ENCODE measurements at regions not wholly inside any gene's neighbourhood (a gene's known extent, or its start where the extent isn't known, plus 50 kb on each side); places are given as distances from the start of the nearest gene placed in this dataset.
"Not testable (repeated sequence)": the region's sequence is repeated elsewhere in the genome, so short reads cannot be mapped to it uniquely, and the experiment has no call there.

DNA sequence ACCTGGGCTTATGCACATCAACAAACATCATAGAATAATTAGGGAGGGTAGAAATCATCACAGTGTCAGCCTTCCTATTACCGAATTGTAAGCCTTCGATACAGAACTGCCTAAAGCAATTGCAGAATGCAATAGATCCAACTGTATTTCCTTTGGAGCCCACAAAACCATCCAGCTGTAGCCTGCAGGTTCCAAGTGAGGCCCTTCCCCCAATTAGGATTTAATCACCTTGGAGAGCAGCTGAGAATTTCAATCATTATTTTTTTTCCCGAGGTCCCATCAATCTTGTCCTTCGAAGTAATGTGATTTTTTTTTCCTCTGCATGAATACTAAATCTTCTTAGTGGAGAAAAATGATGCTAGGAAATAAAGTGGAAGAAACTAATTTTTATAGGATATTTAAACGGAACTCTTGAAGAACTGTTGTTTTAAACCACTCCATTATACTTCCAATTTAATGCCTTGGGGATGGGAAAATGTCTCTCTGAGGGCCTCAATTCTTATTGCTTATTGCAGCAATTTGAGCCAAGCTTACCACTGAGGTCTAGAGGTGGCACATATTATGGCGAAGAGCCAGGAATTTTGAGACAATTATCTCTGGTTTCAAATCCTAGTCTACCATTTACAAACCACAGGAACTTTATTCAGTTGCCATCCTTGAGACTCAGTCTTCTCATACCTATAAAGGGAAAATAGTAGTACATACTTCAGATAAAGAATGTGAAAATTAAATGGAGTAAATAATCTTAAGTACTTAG, 953.4 kb upstream of the IGFBP7 start:
- no peak for DNase-seq (ENCODE audit: low spot score)

DNA sequence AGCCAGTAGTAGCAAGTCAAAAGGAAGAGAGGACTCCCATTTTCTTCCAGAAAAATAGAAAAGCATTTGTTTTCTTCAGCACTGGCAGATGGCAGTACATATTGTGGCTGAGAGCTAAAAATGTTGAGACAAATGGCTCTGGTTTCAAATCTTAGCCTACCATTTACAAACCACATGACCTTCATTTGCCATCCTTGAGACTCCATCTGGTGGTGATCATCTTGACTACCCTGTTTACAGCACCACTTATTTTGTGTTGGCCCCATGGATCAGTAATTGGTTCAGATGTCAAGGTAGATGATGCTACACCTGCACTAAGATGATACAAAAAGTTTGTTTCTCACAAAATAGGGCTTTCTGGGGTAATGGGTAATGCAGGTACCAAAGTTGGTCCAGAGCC, 951.8 kb upstream of the IGFBP7 start:
- peak; percentile 21 for DNase-seq (ENCODE audit: low spot score)

DNA sequence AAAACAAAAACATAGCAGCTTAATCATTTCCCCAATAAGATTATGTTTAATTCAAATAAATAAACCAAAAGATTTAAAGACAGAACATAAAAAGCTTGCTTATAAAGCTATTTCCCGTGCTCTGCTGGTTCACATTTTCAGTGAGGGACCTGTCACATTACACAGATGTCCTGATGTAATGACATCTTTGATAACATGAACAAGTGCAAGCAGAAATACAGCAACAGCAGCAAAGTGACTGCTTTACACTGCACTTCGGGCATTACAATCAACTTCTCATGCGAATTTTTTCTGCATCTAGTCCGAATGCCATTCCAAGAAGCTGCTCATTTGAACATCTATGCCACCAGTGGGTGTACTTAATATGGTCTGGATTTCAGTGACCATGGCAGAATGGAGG, 940.3 kb upstream of the IGFBP7 start:
- no peak for DNase-seq (ENCODE audit: low spot score)

DNA sequence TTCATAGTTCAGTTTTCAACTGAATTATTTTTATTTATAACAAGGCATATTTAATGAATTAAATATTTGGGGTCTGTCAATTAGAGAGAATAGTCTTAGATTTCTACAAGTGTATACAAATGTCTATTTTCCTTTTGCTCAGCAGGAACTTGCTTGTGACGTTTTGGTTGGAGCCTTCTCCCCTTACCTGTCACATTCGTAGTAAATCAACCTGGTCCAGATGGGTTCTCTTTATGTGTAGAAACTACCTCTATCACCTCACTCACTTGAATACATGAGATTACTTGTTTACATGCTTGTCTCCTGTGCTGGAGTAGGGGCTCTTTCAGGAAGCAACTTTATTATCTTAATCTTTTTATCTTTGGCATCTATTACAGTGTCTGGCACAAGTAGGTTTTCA, 938.3 kb upstream of the IGFBP7 start:
- no peak for DNase-seq (ENCODE audit: low spot score)

DNA sequence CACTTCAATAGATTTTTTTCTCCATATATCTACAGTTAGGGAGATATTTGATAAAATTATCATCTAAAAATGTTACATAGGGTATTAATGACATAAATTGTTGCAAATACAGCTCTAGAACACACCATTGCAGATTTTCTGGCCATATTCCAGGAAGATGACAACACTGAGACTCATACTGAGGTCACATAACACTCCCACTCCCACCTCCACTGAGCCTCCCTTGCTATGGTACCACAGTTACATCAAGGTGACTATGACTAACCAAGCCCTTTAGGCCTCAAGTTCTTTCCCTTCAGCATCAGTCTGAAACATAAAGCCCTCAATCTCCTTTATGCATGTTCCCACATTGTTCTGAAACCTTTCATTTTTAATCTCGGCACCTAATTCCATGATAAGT, 932.0 kb upstream of the IGFBP7 start:
- no peak for DNase-seq (ENCODE audit: low spot score)

DNA sequence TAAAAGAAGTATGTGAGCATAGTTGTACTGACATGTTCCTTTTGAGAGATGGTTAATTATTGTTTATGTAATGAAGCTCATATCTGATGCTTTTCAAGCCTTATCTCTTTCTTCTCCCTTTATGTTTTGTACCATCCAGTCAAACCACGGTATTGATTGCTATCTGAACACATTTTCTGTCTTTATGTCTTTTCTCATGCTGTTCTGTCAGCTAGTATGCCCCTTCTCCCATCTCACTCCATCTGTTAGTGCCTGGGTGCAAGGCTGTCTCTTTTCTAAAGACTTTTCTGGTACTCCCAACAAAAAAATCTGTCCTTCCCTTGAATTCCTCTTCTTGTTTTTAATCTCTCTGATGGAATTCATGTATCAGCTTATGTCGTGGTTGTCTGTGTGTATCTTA, 883.8 kb upstream of the IGFBP7 start:
- DNase-seq (ENCODE audit: low spot score): no peak

DNA sequence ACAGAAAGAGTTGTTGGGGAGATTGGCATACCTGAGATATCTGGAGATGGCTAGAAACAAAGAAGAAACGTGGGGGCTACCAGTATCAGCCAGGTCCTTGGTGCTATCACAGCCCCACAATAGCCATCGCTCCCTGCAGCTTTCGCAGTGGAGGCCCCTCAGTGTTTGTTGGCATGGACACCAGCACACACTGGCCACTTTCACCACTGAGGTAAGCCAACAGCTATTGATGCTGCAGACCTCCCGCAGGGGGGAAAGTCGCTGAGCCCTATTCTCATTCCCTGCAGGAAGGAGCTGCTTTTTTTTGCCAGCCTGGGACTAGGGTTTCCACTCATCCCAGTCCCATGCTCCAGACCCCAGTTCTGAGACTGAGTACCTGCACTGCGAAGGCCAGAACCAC, 879.2 kb upstream of the IGFBP7 start:
- DNase-seq (ENCODE audit: low spot score): no peak

DNA sequence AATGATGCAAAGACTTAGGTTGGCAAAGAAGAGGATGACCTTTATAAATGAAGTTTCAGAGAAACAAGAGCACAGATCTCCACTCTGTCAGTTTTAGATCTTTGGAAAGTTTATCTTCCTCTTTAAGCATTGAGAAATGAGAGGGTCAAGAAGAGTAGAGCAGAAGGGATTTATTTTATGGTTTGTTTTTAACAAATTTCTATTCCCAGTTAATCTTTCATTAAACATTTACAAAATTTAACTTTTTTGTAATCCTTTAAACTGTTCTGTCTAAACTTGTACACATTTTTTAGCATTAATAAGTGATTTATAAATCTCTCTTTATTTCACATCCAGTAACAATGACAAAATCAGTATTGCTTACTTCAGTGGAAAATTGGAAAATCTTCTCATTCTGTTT, 875.0 kb upstream of the IGFBP7 start:
- no peak for DNase-seq (ENCODE audit: low spot score)

DNA sequence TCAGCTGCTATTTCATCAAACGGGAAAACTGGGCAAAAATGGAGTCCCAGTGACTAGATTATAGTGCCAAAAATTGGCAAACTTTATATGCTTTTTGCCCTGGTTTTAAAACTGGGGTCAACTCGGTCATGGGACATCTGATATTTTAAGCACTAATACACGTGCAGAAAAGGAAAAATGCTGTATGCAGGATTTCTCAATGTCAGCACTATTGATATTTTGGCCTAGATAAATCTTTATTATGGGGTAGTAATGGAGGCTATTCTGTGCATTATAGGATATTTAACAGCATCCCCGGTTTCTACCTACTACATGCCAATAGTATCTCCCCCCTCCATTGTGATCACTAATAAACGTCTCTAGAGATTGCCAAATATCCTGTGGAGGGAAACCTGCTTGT, 870.9 kb upstream of the IGFBP7 start:
- no peak for DNase-seq (ENCODE audit: low spot score)

DNA sequence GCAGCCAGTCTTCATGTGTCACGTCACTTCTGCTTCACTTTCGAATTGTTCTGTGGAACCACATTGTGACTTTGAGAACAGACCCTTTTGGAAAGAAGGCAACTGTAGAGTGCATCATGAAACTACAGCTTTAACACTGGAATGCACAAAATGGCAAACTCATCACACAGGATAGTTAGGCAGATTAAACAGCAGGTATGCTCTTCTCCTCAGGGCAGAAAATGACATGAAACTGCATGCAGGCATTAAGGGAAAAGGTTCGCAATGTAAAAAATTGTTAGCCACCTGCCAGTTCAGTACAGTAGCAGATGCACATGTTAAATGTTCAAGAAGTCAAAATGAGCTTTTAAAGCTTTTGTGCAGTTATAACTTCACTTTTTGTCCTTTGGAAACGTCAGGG, 864.6 kb upstream of the IGFBP7 start:
- DNase-seq (ENCODE audit: low spot score): no peak

DNA sequence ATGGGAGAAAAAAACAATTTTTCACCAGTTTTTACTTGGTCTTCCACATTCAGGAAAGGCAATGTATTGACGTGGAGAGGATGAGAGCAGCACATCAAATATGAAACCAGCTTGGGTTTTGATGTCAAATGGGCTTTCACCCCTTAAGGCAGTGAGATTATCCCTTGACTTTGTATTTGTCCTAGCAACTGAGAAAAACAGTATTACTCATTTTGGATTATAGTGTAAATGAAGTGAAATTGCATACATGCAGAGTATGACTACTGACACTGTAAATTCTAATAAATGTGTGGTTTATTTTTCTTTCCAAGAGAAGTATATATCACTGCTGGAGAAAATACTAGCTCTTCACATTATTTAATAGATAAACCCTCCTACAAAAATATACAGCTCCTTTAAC, 863.6 kb upstream of the IGFBP7 start:
- no peak for DNase-seq (ENCODE audit: low spot score)

DNA sequence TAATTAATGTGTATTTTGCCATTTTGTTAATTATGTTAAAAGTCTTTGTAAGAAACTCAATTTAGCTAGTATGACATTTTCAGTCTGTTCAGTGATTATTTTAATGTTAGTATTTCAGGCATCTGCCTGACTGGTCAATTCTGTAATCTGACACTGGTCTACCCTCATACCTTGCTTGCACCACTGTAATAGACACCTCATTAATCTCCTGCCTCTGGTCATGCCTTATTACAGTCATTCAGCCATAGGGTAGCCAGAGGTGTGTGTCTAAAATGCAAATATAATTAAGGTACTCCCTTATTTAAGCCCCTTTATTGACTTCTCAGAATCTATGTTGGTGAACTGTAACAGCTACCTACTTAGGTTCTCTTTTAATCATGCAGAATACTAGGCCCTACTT, 861.1 kb upstream of the IGFBP7 start:
- DNase-seq (ENCODE audit: low spot score): peak; percentile 8

DNA sequence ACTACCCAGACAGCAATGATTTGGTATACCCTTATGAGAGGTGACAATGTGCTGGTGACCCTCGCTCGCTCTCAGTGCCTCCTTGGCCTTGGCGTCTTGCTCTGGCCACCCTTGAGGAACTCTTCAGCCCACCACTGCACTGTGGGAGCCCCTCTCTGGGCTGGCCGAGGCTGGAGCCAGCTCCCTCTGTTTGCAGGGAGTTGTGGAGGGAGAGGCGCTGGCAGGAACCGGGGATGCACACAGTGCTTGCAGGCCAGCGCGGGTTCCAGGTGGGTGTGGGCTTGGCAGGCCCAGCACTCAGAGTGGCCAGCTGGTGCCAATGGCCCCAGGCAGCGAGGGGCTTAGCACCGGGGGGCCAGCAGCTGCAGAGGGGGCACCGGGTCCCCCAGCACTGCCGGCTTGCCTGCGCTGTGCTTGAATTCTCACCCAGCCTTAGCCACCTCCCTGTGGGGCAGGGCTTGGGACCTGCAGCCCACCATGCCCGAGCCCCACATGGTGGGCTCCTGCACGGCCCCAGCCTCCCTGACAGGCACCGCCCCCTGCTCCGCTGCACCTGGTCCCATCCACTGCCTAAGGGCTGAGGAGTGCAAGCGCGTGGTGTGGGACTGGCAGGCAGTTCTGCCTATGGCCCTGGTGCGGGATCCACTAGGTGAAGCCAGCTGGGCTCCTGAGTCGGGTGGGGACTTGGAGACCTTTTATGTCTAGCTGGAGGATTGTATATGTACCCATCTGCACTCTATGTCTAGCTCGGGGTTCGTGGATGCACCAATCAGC, 857.0 kb upstream of the IGFBP7 start:
- no peak for DNase-seq (ENCODE audit: low spot score)

DNA sequence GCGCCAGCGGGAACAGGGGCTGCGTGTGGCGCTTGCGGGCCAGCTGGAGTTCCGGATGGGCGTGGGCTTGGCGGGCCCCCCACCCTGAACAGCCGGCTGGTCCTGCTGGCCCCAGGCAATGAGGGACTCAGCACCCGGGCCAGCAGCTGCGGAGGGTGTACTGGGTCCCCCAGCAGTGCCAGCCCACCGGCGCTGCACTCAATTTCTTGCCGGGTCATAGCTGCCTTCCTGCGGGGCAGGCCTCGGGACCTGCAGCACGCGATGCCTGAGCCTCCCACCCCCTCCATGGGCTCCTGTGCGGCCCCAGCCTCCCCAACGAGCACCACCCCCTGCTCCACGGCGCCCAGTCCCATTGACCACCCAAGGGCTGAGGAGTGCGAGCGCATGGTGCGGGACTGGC, 855.2 kb upstream of the IGFBP7 start:
- not testable (repeated sequence) for DNase-seq (ENCODE audit: low spot score)

DNA sequence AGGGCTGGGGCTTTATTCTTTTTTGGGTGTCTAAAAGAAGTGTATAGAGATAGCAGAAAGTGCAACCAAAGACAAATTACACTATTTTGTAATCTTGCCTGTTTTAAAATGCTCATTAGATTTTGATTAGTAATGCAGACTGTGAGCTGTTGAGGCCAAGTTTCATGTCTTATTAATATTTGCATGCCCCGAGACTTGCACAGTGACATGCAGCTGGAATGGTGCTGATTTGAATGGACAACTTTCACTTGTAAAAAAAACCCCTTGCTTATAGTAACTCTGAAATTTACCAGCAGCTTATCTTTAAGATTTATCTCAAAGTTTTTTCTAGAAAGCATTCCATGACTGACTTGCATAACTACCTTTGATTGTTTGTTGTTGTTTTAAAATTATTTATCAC, 835.1 kb upstream of the IGFBP7 start:
- no peak for DNase-seq (ENCODE audit: low spot score)

DNA sequence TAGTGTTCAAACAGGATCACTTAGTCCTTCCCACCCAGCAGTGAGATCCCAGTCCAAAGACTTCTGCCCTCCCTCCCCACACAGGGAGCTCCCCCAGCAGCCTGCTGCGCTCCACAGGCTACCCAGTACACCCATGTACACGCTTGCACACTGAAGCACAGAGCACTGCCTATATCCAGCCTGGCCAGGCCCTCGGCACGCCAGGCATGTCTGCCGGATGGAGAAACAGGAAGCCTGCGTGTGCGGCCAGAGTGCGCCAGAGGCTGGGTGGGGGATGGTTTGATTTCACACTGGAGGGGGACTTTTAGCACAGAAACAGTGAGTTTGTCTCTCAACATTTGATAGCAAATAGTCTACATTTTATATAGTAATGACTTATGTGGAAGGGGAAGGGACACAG, 833.5 kb upstream of the IGFBP7 start:
- no peak for DNase-seq (ENCODE audit: low spot score)

DNA sequence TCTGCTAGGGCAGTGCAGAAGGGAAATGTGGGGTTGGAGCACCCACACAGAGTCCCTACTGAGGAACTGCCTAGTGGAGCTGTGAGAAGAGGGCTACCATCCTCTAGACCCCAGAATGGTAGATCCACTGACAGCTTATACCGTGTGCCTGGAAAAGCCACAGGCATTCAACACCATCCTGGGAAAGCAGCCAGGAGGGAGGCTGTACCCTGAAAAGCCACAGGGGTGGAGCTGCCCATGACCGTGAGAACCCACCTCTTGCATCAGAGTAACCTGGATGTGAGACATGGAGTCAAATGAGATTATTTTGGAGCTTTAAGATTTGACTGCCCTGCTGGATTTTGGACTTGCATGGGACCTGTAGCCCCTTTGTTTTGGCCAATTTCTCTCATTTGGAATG, 827.1 kb upstream of the IGFBP7 start:
- not testable (repeated sequence) for DNase-seq (ENCODE audit: low spot score)

DNA sequence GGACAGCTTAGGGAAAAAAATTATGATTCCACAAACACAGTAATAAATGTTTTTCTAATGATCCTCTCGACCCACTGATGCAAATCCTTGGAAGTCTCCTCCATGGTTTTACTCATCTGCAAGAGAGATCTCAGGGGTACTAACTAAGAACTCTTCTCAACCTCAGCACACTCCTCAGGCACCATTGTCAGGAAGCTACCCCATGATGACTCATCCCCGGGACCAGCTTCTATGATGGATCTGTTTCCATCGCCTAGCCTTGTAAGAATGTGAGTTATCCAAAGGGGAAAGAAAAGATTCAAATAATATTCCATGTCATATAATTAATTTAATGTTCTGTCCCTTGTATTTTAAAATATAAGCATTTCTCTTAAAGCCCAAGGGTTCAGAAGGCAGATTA, 816.1 kb upstream of the IGFBP7 start:
- DNase-seq (ENCODE audit: low spot score): no peak

DNA sequence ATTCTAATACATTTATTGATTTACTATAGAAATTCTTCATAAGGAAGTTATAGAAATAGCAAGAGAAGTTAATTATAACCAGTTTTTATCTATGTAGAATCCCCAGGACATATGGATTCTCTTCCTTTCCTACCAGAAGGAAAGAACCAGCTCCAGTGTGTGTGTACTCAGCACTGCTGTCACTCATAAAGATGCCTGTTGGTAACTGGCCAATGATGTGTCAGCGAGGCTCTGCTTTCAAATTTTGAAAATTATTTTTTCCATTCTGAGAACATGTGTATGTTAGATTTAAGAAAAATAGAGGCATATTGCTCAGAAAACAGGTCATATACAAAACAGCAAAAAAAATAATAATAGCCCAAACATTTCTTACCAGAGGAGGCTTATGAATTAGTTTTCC, 814.8 kb upstream of the IGFBP7 start:
- DNase-seq (ENCODE audit: low spot score): no peak

DNA sequence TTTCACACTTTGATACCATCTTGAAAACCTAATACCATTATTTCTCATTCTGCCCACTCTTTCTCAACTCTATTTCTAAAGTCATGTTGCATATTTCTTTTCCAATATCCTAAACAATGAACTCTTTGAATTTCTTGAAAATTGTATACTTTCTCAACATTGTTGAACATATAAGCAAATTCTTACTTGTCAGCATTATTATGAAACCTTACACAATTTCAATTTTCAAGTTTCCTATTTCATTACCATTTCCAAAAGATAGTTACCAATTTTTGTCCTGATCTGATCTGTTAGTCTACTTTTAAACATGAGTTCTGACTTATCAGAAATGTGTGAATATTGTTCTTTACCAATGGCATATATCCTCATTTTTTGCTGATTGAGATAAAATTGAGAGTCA, 806.3 kb upstream of the IGFBP7 start:
- DNase-seq (ENCODE audit: low spot score): no peak

DNA sequence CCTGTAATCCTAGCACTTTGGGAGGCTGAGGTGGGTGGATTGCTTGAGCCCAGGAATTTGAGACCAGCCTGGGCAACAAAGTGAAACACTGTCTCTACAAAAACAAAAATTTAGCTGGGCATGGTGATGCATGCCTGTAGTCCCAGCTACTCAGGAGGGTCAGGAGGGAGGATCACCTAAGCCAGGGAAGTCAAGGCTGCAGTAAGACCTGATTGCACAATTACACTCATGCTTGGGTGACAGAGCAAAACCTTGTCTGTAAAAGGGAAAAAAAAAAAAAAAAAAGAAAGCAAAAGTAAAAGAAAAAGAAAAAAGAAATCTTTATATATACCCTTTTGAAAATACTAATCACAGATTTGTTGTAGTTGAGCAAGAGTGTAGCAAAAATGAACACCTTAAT, 801.0 kb upstream of the IGFBP7 start:
- DNase-seq (ENCODE audit: low spot score): no peak

DNA sequence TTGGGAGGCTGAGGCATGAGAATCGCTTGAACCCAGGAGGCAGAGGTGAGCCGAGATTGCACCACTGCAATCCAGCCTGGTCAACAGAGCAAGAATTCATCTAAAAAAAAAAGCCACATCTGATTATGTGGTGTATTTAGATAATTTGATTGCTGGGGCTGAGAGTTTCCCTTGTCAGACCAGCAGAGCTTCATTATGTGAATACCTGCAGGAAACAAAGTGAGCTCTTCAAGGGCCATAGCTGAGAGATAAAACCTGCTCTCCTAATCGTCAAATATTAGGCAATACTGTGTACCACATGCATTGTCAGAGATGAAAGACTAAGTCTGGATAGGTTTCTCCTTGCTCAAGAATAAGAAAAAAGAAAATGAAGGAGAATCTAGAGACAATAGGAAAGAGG, 800.0 kb upstream of the IGFBP7 start:
- no peak for DNase-seq (ENCODE audit: low spot score)

DNA sequence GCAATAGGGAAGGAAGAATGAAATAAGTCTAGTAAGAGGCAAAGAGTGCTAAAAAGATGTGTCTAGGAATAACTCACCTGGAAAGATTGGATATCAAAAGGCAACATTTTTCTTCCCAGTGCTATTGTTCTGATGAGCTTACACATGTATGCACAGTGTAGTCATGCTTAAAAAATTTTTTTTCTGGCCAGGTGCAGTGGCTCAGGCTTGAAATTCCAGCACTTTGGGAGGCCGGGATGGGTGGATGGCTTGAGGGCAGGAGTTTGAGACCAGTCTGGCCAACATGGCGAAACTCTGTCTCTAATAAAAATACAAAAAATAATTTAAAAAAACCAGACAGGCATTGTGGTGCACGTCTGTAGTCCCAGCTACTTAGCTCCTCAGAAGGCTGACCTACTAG, 795.8 kb upstream of the IGFBP7 start:
- DNase-seq (ENCODE audit: low spot score): no peak

DNA sequence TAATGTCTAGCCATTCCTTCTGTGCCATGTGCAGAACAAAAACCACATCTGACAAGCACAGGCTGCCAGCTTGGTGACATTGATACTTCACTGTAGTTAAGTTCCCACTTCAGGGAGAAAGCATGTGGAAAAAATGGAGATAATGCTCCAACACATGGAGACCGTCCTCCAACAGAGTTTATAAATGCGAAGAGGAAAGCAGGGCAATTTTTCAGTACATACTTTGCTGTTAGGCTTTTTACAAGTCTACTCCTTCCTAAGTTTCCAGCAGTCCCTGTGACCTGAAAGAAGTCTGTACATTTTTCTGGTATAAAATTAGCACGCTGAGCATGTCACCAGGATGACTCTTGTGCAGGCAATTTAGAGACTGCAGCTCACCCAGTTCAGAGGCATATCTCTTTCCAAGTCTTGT, 766.9 kb upstream of the IGFBP7 start:
- DNase-seq (ENCODE audit: low spot score): no peak

Measured in iPS-NIHi11 (cell line).